ENCODE measurements at regions not wholly inside any gene's neighbourhood (a gene's known extent, or its start where the extent isn't known, plus 50 kb on each side); places are given as distances from the start of the nearest gene placed in this dataset.

GRCh38 chr9:88072831-88073375, 65.4 kb downstream of the SPATA31C2 start:
- no peaks in the 10 kb centered on the region for H3K9me3 ChIP-seq
- TF ChIP-seq, protein P1, sequence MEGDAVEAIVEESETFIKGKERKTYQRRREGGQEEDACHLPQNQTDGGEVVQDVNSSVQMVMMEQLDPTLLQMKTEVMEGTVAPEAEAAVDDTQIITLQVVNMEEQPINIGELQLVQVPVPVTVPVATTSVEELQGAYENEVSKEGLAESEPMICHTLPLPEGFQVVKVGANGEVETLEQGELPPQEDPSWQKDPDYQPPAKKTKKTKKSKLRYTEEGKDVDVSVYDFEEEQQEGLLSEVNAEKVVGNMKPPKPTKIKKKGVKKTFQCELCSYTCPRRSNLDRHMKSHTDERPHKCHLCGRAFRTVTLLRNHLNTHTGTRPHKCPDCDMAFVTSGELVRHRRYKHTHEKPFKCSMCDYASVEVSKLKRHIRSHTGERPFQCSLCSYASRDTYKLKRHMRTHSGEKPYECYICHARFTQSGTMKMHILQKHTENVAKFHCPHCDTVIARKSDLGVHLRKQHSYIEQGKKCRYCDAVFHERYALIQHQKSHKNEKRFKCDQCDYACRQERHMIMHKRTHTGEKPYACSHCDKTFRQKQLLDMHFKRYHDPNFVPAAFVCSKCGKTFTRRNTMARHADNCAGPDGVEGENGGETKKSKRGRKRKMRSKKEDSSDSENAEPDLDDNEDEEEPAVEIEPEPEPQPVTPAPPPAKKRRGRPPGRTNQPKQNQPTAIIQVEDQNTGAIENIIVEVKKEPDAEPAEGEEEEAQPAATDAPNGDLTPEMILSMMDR (IDR thresholded peaks at IDR 0.05), result no peak
- TF ChIP-seq POLR2AphosphoS5 (IDR thresholded peaks at IDR 0.05) (no peak), POLR2A (IDR thresholded peaks at IDR 0.05) (no peak)
- 67% methylated on average over 2 of the region's 2 CpGs for WGBS
- H3K36me3 ChIP-seq, result no peaks in the 10 kb centered on the region
- intact Hi-C loops (cut with DNase I), result no loop called here
- H3K4me1 ChIP-seq (replicated peaks), result no peaks in the 10 kb centered on the region
- no peak overlapping the region for H3K27ac ChIP-seq
- no peak for DNase-seq (ENCODE audit: low spot score)
- no peak overlapping the region for H3K4me3 ChIP-seq
- no peaks in the 10 kb centered on the region for H3K27me3 ChIP-seq (replicated peaks; ENCODE audit: insufficient read depth)

DNA sequence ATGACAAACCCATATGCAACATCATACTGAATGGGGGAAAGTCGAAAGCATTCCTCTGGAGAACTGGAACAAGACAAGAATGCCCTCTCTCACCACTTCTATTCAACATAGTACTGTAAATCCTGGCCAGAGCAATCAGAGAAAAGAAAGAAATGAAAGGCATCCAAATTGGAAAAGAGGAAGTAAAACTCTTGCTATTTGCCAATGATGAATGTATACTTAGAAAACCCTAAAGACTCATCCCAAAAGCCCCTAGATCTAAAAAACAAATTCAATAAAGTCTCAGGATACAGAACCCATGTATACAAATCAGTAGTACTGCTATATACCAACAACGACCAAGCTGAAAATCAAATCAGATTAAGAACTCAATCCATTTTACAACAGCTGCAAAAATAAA, 66.9 kb downstream of the SPATA31C2 start:
- 88% methylated on average over 2 of the region's 2 CpGs for WGBS
- no peak for DNase-seq (ENCODE audit: low spot score)
- Histone ChIP-seq H3K4me3 (no peak overlapping the region), H3K36me3 (no peaks in the 10 kb centered on the region), H3K4me1 (replicated peaks) (no peaks in the 10 kb centered on the region), H3K27ac (no peak overlapping the region), H3K27me3 (replicated peaks; ENCODE audit: insufficient read depth) (no peaks in the 10 kb centered on the region), H3K9me3 (no peaks in the 10 kb centered on the region)
- intact Hi-C loops (cut with DNase I), result no loop called here
- no peak for TF ChIP-seq POLR2AphosphoS5 (IDR thresholded peaks at IDR 0.05)
- TF ChIP-seq, protein P1 (IDR thresholded peaks at IDR 0.05), result no peak
- no peak for TF ChIP-seq POLR2A (IDR thresholded peaks at IDR 0.05)

GRCh38 chr9:88065619-88066018, 72.7 kb downstream of the SPATA31C2 start:
- Histone ChIP-seq H3K9me3 (no peaks in the 10 kb centered on the region), H3K36me3 (no peaks in the 10 kb centered on the region), H3K27me3 (replicated peaks; ENCODE audit: insufficient read depth) (no peaks in the 10 kb centered on the region), H3K4me1 (replicated peaks) (no peaks in the 10 kb centered on the region), H3K4me3 (no peak overlapping the region), H3K27ac (no peak overlapping the region)
- no peak for DNase-seq (ENCODE audit: low spot score)
- intact Hi-C loops (cut with DNase I), result loop anchor here (10.0 kb wide), 1 partner anchor 51 kb away; no protein-coding TSS in a partner anchor
- TF ChIP-seq POLR2A (IDR thresholded peaks at IDR 0.05) (no peak), POLR2AphosphoS5 (IDR thresholded peaks at IDR 0.05) (no peak)
- TF ChIP-seq, protein P1 (IDR thresholded peaks at IDR 0.05), result no peak
- WGBS, result 75% methylated on average over 3 of the region's 3 CpGs

GRCh38 chr9:88064554-88064953, 73.7 kb downstream of the SPATA31C2 start:
- Histone ChIP-seq H3K36me3 (no peaks in the 10 kb centered on the region), H3K4me1 (replicated peaks) (no peaks in the 10 kb centered on the region), H3K27ac (no peak overlapping the region), H3K27me3 (replicated peaks; ENCODE audit: insufficient read depth) (no peaks in the 10 kb centered on the region), H3K9me3 (no peaks in the 10 kb centered on the region), H3K4me3 (no peak overlapping the region)
- TF ChIP-seq POLR2AphosphoS5 (IDR thresholded peaks at IDR 0.05) (no peak), POLR2A (IDR thresholded peaks at IDR 0.05) (no peak)
- TF ChIP-seq, protein P1 (IDR thresholded peaks at IDR 0.05), result no peak
- intact Hi-C loops (cut with DNase I), result loop anchor here (10.0 kb wide), 1 partner anchor 50 kb away; no protein-coding TSS in a partner anchor
- WGBS, result 42% methylated on average over 4 of the region's 4 CpGs
- no peak for DNase-seq (ENCODE audit: low spot score)

DNA sequence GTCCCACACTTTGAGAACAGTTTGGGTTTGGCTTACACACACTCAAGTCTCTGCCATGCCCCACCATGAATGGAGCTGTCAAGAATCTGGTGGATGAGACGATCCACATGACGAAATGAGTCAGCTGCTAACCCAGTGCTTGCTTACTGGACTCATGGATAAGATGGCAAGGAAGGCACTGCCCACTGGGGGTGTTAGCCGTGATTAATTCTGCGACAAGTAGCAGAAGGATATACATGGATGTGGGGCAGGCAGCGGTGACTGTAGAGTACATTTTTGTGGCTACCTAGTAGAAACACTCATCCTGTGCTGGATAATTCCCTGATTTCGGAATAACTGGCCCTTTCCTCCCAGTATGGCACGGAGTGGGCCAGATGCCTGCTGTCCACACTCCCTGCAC, 77.5 kb downstream of the SPATA31C2 start:
- Histone ChIP-seq H3K36me3 (no peaks in the 10 kb centered on the region), H3K9me3 (no peaks in the 10 kb centered on the region), H3K4me3 (no peak overlapping the region), H3K4me1 (replicated peaks) (no peaks in the 10 kb centered on the region), H3K27ac (no peak overlapping the region), H3K27me3 (replicated peaks; ENCODE audit: insufficient read depth) (no peaks in the 10 kb centered on the region)
- TF ChIP-seq POLR2A (IDR thresholded peaks at IDR 0.05) (no peak), POLR2AphosphoS5 (IDR thresholded peaks at IDR 0.05) (no peak)
- TF ChIP-seq, protein P1 (IDR thresholded peaks at IDR 0.05), result no peak
- no peak for DNase-seq (ENCODE audit: low spot score)
- intact Hi-C loops (cut with DNase I), result loop anchor here (10.0 kb wide), 1 partner anchor 46 kb away; no protein-coding TSS in a partner anchor
- 89% methylated on average over 7 of the region's 7 CpGs for WGBS
